ENCODE measurements at regions not wholly inside any gene's neighbourhood (a gene's known extent, or its start where the extent isn't known, plus 50 kb on each side); places are given as distances from the start of the nearest gene placed in this dataset.
"Not testable (repeated sequence)": the region's sequence is repeated elsewhere in the genome, so short reads cannot be mapped to it uniquely, and the experiment has no call there.

- Mint-ChIP-seq H3K27ac (no peak overlapping the region), H3K4me3 (no peak overlapping the region), H3K27me3 (no peaks in the 10 kb centered on the region), H3K9me3 (peaks cover 4% of the 10 kb centered on the region), H3K36me3 (peaks cover 3% of the 10 kb centered on the region), H3K4me1 (ENCODE audit: unreplicated experiment) (no peaks in the 10 kb centered on the region)
- no peak for DNase-seq (ENCODE audit: extremely low spot score, unreplicated experiment)
- no peak for TF ChIP-seq CTCF (conservative IDR thresholded peaks at IDR 0.05)
These were observed 426.0 kb downstream of the TECRL start for GRCh38 chr4:63983224-63983623.

GRCh38 chr4:63965875-63966274, 443.4 kb downstream of the TECRL start:
- no peak overlapping the region for H3K4me3 Mint-ChIP-seq
- no peaks in the 10 kb centered on the region for H3K27me3 Mint-ChIP-seq
- no peaks in the 10 kb centered on the region for H3K4me1 Mint-ChIP-seq (ENCODE audit: unreplicated experiment)
- no peaks in the 10 kb centered on the region for H3K36me3 Mint-ChIP-seq
- H3K9me3 Mint-ChIP-seq = no peaks in the 10 kb centered on the region
- no peak for TF ChIP-seq CTCF (conservative IDR thresholded peaks at IDR 0.05)
- no peak overlapping the region for H3K27ac Mint-ChIP-seq
- no peak for DNase-seq (ENCODE audit: extremely low spot score, unreplicated experiment)

DNA sequence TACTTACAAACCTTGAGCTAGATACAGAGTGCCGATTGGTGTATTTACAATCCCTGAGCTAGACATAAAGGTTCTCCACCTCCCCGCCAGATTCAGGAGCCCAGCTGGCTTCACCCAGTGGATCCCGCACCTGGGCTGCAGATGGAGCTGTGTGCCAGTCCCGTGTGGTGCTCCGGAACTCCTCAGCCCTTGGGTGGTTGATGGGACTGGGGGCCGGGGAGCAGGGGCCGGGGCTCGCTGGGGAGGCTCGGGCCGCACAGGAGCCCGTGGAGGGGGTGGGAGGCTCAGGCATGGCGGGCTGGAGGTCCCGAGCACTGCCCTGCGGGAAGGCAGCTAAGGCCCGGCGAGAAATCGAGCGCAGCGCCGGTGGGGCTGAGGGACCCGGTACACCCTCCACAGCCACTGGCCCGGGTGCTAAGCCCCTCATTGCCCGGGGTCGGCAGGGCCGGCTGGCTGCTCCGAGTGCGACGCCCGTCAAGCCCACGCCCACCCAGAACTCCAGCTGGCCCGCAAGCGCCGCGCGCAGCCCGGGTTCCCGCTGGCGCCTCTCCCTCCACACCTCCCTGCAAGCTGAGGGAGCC, 466.5 kb downstream of the TECRL start:
- H3K27ac Mint-ChIP-seq; H3K9me3 Mint-ChIP-seq; DNase-seq (ENCODE audit: extremely low spot score, unreplicated experiment); H3K27me3 Mint-ChIP-seq; H3K36me3 Mint-ChIP-seq; H3K4me3 Mint-ChIP-seq; H3K4me1 Mint-ChIP-seq (ENCODE audit: unreplicated experiment): not testable (repeated sequence)

DNA sequence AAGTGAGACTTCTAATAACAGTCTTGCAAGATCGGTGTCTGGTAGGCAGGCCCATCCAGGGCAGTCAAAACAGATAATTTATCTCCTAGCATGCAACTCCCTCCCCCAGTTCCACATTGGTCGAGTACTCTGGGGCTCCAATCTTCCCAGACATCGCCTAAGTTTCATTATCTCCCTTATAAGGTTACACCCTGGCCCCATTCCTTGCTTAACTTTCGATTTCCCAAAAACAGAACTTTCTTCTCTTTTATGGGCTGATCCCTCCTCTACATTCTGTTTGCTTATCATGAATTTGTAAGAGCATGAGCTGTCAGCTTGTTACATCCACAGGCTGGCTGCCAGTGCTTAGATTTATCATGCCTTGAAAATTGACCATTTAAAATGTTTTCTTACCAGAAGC, 471.3 kb downstream of the TECRL start:
- Mint-ChIP-seq H3K27ac (no peak overlapping the region), H3K36me3 (no peaks in the 10 kb centered on the region), H3K9me3 (no peaks in the 10 kb centered on the region), H3K4me1 (ENCODE audit: unreplicated experiment) (no peaks in the 10 kb centered on the region), H3K27me3 (no peaks in the 10 kb centered on the region), H3K4me3 (no peak overlapping the region)
- TF ChIP-seq CTCF (conservative IDR thresholded peaks at IDR 0.05) = no peak
- DNase-seq (ENCODE audit: extremely low spot score, unreplicated experiment) = no peak

DNA sequence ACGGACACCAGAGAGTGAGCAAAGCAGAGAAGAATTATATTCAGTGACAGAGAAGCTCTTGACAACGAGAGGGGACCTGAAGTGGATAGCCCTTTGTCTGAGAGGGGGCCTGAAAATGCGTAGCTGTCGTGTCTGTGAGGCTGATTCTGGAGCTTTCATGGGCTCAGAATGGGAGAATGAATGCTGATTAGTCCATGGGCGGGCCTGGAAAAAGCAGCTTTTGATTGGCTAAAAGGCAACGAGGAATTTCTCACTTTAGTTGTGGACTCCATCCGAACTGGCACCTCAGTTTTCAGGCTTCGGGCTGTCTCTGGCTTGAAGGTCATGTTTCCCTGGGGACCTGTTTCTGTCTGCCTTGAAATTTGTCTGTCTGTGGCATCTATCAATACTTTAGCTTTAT, 487.1 kb downstream of the TECRL start:
- TF ChIP-seq CTCF (conservative IDR thresholded peaks at IDR 0.05) = no peak
- no peak for DNase-seq (ENCODE audit: extremely low spot score, unreplicated experiment)
- Mint-ChIP-seq H3K4me3 (no peak overlapping the region), H3K4me1 (ENCODE audit: unreplicated experiment) (no peaks in the 10 kb centered on the region), H3K36me3 (no peaks in the 10 kb centered on the region), H3K9me3 (no peaks in the 10 kb centered on the region), H3K27me3 (no peaks in the 10 kb centered on the region), H3K27ac (no peak overlapping the region)

DNA sequence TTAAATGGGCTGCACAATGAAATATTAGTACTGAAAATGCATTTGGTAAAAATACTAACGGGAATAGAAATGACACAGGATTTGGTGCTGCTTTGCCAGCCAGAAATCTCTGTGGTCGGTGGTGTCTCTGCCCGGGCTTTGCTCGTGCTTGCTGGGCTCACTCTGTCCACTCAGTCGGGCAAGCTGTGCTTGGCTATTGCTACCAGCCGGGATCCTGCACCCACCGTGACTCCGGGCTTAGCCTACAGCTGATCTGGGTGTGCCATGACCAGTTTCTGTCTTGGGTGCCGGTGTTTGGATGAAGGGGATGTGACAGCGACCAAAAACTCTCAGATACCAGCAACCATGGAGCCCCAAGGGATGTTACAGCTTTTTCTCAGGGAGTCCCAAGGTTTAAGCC, 487.7 kb downstream of the TECRL start:
- no peak for DNase-seq (ENCODE audit: extremely low spot score, unreplicated experiment)
- no peaks in the 10 kb centered on the region for H3K9me3 Mint-ChIP-seq
- no peaks in the 10 kb centered on the region for H3K4me1 Mint-ChIP-seq (ENCODE audit: unreplicated experiment)
- no peaks in the 10 kb centered on the region for H3K27me3 Mint-ChIP-seq
- TF ChIP-seq CTCF (conservative IDR thresholded peaks at IDR 0.05) = no peak
- no peak overlapping the region for H3K4me3 Mint-ChIP-seq
- H3K27ac Mint-ChIP-seq = no peak overlapping the region
- H3K36me3 Mint-ChIP-seq = no peaks in the 10 kb centered on the region
